Karpas-422 (cell line): ENCODE measurements at regions not wholly inside any gene's neighbourhood (a gene's known extent, or its start where the extent isn't known, plus 50 kb on each side); places are given as distances from the start of the nearest gene placed in this dataset.

Source experiments
- DNase-seq: peaks from one replicate; pipeline ENCODE4 v3.0.0-alpha.2; 2015
- H2AFZ ChIP-seq: fragments of 200-600 bp; sonication (generic); 2 replicates; pipeline ENCODE4 v1.6.1; 2014; ENCODE audit warnings: antibody characterized with exemption, low read length, mixed read lengths
- H3K27ac ChIP-seq: fragments of 200-600 bp; sonication (generic); 2 replicates; pipeline ENCODE4 v1.5.1; 2014; ENCODE audit warnings: mild to moderate bottlenecking, low read length, moderate library complexity
- H3K27me3 ChIP-seq: fragments of 200-600 bp; sonication (generic); 2 replicates; pipeline ENCODE4 v1.6.1; 2014; ENCODE audit warnings: low read length, mixed read lengths
- H3K36me3 ChIP-seq: fragments of 200-600 bp; sonication (generic); 2 replicates; pipeline ENCODE4 v1.6.1; 2014; ENCODE audit warnings: low read length, mixed read lengths; ENCODE audit not compliant: insufficient read depth
- H3K4me1 ChIP-seq: fragments of 200-600 bp; sonication (generic); 2 replicates; pipeline ENCODE4 v1.6.1; 2014; ENCODE audit warnings: mild to moderate bottlenecking, low read length, mixed read lengths
- H3K4me2 ChIP-seq: fragments of 200-600 bp; sonication (generic); 2 replicates; pipeline ENCODE4 v1.6.1; 2014; ENCODE audit warnings: low read length, low read depth, mild to moderate bottlenecking; ENCODE audit not compliant: poor library complexity, severe bottlenecking
- H3K4me3 ChIP-seq: fragments of 200-600 bp; sonication (generic); 2 replicates; pipeline ENCODE4 v1.5.1; 2014; ENCODE audit warnings: mild to moderate bottlenecking, antibody characterized with exemption, low read length, mixed read lengths
- H3K79me2 ChIP-seq: fragments of 200-600 bp; sonication (generic); 2 replicates; pipeline ENCODE4 v1.6.1; 2014; ENCODE audit warnings: mild to moderate bottlenecking, low read length, mixed read lengths
- H3K9ac ChIP-seq: fragments of 200-600 bp; sonication (generic); 2 replicates; pipeline ENCODE4 v1.6.0; 2014; ENCODE audit warnings: low read length
- H3K9me2 ChIP-seq: fragments of 200-600 bp; sonication (generic), shearing (Covaris generic); replicated peaks from 2 replicates; pipeline ENCODE4 v1.6.0; 2014; ENCODE audit warnings: mild to moderate bottlenecking, low read length, moderate library complexity; ENCODE audit not compliant: insufficient read depth
- H3K9me3 ChIP-seq: fragments of 300-700, 200-600 bp; sonication (generic); 2 replicates; pipeline ENCODE4 v1.6.1; 2014; ENCODE audit warnings: low read length, mixed read lengths
- H4K20me1 ChIP-seq: fragments of 200-600 bp; sonication (generic); 2 replicates; pipeline ENCODE4 v1.6.1; 2014; ENCODE audit warnings: mild to moderate bottlenecking, antibody characterized with exemption, low read length, low read depth; ENCODE audit not compliant: insufficient read depth

DNA sequence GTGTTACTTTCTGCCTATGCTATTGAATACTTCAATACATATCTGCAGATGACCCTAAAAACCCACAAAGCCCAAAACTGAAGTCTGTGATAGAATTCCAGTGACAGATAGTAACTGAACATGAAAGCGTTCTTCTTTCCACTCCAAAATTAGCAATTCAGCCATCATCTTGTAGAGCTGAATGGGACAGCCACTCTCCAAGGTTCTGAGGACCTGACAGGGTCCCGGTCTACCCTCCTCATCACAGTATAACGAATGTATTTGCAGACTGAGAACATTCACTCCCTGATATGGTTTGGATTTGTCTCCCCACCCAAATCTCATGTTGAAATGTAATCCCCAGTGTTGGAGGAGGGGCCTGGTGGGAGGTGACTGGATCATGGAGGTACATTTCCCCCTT lies 189.5 kb downstream of the MTCL1 start:
- H3K4me1 ChIP-seq, result no peaks in the 10 kb centered on the region
- no peak for DNase-seq
- H3K9me3 ChIP-seq, result no peaks in the 10 kb centered on the region
- no peak overlapping the region for H3K4me2 ChIP-seq
- no peaks in the 10 kb centered on the region for H3K9me2 ChIP-seq
- no peaks in the 10 kb centered on the region for H3K36me3 ChIP-seq
- no peaks in the 10 kb centered on the region for H3K27me3 ChIP-seq
- no peaks in the 10 kb centered on the region for H3K79me2 ChIP-seq
- no peak overlapping the region for H3K9ac ChIP-seq
- no peak overlapping the region for H3K4me3 ChIP-seq
- H4K20me1 ChIP-seq, result no peaks in the 10 kb centered on the region
- no peak overlapping the region for H2AFZ ChIP-seq
- H3K27ac ChIP-seq, result no peak overlapping the region

GRCh38 chr18:8895341-8895740 lies 190.0 kb downstream of the MTCL1 start:
- DNase-seq, result no peak
- H3K79me2 ChIP-seq, result no peaks in the 10 kb centered on the region
- no peaks in the 10 kb centered on the region for H3K27me3 ChIP-seq
- no peak overlapping the region for H3K27ac ChIP-seq
- H3K36me3 ChIP-seq, result no peaks in the 10 kb centered on the region
- no peak overlapping the region for H3K4me2 ChIP-seq
- no peak overlapping the region for H3K9ac ChIP-seq
- no peaks in the 10 kb centered on the region for H3K9me2 ChIP-seq
- no peaks in the 10 kb centered on the region for H3K4me1 ChIP-seq
- H2AFZ ChIP-seq, result no peak overlapping the region
- H3K4me3 ChIP-seq, result no peak overlapping the region
- no peaks in the 10 kb centered on the region for H4K20me1 ChIP-seq
- no peaks in the 10 kb centered on the region for H3K9me3 ChIP-seq

- Histone ChIP-seq H3K4me3 (no peak overlapping the region), H3K4me1 (no peaks in the 10 kb centered on the region), H3K9me2 (no peaks in the 10 kb centered on the region), H3K4me2 (no peak overlapping the region), H3K9me3 (no peaks in the 10 kb centered on the region), H4K20me1 (no peaks in the 10 kb centered on the region), H3K79me2 (no peaks in the 10 kb centered on the region), H3K27ac (no peak overlapping the region), H3K27me3 (no peaks in the 10 kb centered on the region), H3K36me3 (no peaks in the 10 kb centered on the region), H2AFZ (no peak overlapping the region), H3K9ac (no peak overlapping the region)
- DNase-seq, result no peak
Observed at GRCh38 chr18:8895987-8896619, 190.7 kb downstream of the MTCL1 start.

- Histone ChIP-seq H3K4me3 (no peak overlapping the region), H3K27me3 (no peaks in the 10 kb centered on the region), H4K20me1 (no peaks in the 10 kb centered on the region), H3K4me2 (no peak overlapping the region), H3K9ac (no peak overlapping the region), H3K9me2 (no peaks in the 10 kb centered on the region), H3K9me3 (no peaks in the 10 kb centered on the region), H2AFZ (no peak overlapping the region), H3K4me1 (no peaks in the 10 kb centered on the region), H3K79me2 (no peaks in the 10 kb centered on the region), H3K27ac (no peak overlapping the region), H3K36me3 (no peaks in the 10 kb centered on the region)
- DNase-seq, result no peak
Observed at GRCh38 chr18:8899000-8899399, 193.6 kb downstream of the MTCL1 start.

- Histone ChIP-seq H2AFZ (no peak overlapping the region), H3K9me2 (no peaks in the 10 kb centered on the region)
Observed at GRCh38 chr18:8900552-8900951, 195.2 kb downstream of the MTCL1 start.

DNA sequence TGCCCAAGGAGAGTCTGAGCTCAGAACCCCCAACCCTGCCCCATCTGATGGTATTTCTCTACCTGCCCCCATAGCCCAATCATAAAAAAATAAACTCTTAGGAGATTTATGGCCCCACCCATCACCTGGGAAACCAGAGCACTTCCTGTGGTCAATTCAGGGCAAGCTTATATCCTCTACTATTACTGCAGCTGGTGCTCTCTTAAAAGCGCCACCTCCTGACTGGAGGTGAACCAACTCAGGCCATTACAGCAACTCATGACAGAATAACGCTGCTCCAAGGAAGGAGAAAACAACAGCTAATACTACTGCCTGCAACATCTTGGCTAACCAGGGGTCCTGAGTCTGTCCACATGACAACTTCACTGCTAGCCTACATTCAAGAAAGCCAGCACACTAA lies 195.7 kb downstream of the MTCL1 start:
- Histone ChIP-seq H3K4me2 (no peak overlapping the region), H3K27ac (no peak overlapping the region), H3K4me1 (no peaks in the 10 kb centered on the region), H3K4me3 (no peak overlapping the region), H3K9me2 (no peaks in the 10 kb centered on the region), H2AFZ (no peak overlapping the region), H3K9ac (no peak overlapping the region), H3K79me2 (no peaks in the 10 kb centered on the region), H4K20me1 (no peaks in the 10 kb centered on the region), H3K27me3 (no peaks in the 10 kb centered on the region), H3K9me3 (no peaks in the 10 kb centered on the region), H3K36me3 (no peaks in the 10 kb centered on the region)
- no peak for DNase-seq

More at GRCh38 chr18:8900552-8900951, 195.2 kb downstream of the MTCL1 start:
- no peak for DNase-seq
- Histone ChIP-seq H3K4me2 (no peak overlapping the region), H3K36me3 (no peaks in the 10 kb centered on the region), H3K27ac (no peak overlapping the region), H3K9me3 (no peaks in the 10 kb centered on the region), H3K4me3 (no peak overlapping the region), H3K9ac (no peak overlapping the region), H3K4me1 (no peaks in the 10 kb centered on the region), H3K27me3 (no peaks in the 10 kb centered on the region), H4K20me1 (no peaks in the 10 kb centered on the region), H3K79me2 (no peaks in the 10 kb centered on the region)

DNA sequence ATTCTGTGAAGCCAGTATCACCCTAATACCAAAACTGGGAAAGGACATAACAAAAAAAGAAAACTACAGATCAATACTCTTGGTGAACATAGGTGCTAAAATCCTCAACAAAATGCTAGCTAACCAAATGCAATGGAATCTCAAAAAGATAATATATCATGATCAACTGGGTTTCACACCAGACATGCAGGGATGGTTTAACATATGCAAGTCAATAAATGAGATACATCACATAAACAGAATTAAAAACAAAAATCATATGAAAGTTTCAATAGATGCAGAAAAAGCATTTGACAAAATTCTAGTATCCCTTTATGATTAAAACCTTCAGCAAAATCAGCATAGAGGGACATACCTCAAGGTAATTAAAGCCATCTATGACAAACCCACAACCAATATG lies 198.2 kb upstream of the NDUFV2 start:
- no peaks in the 10 kb centered on the region for H3K9me2 ChIP-seq
- no peak overlapping the region for H3K4me3 ChIP-seq
- H3K27me3 ChIP-seq, result no peaks in the 10 kb centered on the region
- H3K27ac ChIP-seq, result no peak overlapping the region
- no peaks in the 10 kb centered on the region for H3K36me3 ChIP-seq
- no peak overlapping the region for H2AFZ ChIP-seq
- peak; percentile 30 for DNase-seq
- no peaks in the 10 kb centered on the region for H4K20me1 ChIP-seq
- no peaks in the 10 kb centered on the region for H3K4me1 ChIP-seq
- H3K9me3 ChIP-seq, result no peaks in the 10 kb centered on the region
- H3K4me2 ChIP-seq, result no peak overlapping the region
- no peak overlapping the region for H3K9ac ChIP-seq
- no peaks in the 10 kb centered on the region for H3K79me2 ChIP-seq

DNA sequence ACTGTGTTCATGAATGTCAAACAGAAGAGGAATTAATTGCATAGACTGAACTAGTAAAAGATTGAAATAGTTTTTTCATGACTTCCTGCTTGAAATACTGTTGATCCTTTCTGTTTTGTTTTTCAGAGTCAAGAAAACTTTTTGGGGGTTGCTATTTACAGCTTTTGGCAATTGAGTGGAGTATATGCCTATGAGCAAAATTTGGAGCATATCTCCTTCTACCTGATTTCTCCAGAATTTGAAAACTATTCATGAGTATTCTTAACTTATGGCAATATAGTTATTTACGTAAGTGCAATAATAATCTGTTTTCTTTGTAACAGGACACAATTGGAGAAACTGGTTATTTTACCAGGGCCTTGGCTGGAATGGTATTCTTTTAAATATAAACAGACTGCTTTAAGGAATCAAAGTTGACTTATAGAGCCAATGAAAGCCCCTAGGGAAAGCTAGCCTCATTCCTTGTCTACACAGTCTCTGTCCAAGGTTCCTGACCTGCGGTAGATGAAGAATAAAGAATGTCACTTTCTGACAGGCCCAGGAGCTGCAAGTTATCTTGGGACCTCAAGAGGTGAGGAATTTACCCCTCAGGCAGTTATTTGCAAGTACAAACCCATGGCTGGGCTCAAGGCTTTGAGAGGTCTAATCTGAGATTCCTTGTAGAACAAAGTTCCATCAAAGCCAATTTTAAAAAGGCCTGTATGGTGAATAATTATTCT lies 193.5 kb upstream of the NDUFV2 start:
- no peaks in the 10 kb centered on the region for H4K20me1 ChIP-seq
- H3K4me1 ChIP-seq, result peaks cover 3% of the 10 kb centered on the region; the same call in 1 of the 2 replicates
- H3K4me3 ChIP-seq, result no peak overlapping the region
- H3K36me3 ChIP-seq, result no peaks in the 10 kb centered on the region
- H3K79me2 ChIP-seq, result no peaks in the 10 kb centered on the region
- no peak overlapping the region for H3K9ac ChIP-seq
- H3K9me2 ChIP-seq, result no peaks in the 10 kb centered on the region
- H3K4me2 ChIP-seq, result no peak overlapping the region
- H3K27ac ChIP-seq, result no peak overlapping the region
- H2AFZ ChIP-seq, result no peak overlapping the region
- H3K27me3 ChIP-seq, result no peaks in the 10 kb centered on the region
- no peaks in the 10 kb centered on the region for H3K9me3 ChIP-seq
- DNase-seq, result peak; percentile 12
